Middle frontal gyrus (tissue), 1 donor: ENCODE measurements at regions not wholly inside any gene's neighbourhood (a gene's known extent, or its start where the extent isn't known, plus 50 kb on each side); places are given as distances from the start of the nearest gene placed in this dataset.
"Not testable (repeated sequence)": the region's sequence is repeated elsewhere in the genome, so short reads cannot be mapped to it uniquely, and the experiment has no call there.

ENCODE experiments used
- DNase-seq: peaks from one replicate; pipeline ENCODE4 v3.0.0-alpha.2; 2015; ENCODE audit warnings: low spot score; ENCODE audit errors: extremely low spot score

DNA sequence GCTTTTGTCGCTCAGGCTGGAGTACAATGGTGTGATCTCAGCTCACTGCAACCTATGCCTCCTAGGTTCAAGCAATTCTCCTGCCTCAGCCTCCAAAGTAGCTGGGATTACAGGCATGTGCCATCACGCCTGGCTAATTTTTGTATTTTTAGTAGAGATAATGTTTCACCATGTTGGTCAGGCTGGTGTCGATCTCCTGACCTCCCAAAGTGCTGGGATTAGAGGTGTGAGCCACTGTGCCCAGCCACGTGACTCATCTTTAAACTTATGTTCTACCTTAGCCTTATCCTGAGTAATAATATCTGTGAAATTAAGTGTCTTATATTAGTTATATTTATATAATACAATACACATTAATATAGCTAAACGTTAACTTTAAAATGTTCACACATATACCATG, 101.2 kb upstream of the CADM1 start:
- DNase-seq: not testable (repeated sequence)

DNA sequence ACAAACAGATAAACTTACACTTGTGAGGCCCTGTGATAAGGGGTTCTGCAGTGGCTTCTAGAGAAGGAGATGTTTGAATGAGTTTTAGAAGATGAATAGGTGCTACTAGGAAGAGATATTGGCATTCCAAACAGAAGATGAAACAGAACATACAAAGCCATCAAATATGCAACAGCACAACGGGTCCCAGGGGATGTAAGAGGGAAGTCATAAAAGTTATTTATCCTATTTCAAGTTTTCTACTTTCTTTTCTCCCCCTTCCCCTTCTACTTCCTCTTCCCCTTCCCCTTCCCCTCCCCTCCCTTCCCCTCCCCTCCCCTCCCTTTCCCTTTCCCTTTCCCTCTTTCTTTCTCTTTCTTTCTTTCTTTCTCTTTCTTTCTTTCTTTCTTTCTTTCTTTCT, 94.9 kb upstream of the CADM1 start:
- no peak for DNase-seq

DNA sequence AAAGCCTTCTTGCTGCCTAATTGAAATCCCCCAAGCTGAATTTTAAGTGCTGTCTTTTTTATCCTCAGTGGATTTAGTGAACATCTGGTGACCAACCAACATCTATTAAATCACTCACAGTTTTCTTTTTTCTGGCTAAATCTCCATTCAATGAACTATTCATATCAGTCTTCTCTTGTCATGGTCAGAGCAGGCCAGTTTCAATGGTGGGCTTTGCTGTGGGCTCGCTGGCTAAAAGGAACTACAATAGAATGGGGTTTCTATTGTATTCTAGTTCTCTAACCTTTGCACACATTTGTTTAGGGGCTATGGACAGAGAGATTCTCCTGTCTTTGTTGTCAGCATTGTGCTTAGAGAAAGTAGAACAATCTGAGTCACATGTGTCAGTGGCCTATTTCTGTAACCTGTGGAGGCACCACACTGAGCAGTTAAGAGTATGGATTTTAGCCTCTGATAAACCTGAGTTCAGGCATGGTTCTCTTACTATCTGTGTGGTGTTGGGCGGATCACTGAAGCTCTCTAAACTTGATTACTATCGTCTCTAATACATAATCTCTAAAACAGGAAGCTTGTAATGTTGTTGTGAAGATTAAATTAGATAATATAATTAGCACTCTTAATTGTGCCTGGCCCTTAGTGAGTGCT, 94.2 kb upstream of the CADM1 start:
- DNase-seq: no peak

DNA sequence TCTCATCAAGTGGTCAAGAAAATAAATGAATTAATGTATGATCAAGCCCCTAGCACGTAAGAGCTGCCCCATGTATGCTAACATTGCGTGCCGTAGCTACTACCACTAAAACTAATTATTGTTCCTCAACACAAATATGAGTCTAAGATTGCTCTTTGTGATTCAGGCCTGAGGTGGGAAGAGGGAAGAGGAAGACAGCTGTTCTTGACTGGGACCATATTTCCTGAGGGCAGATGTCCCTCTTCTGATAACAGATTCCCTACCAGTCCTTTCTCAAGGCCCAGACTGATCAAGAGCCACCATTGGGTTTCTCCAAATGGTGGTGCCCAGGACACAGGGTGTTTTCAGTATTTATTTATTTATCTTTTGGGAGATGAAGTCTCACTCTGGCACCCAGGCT, 87.2 kb upstream of the CADM1 start:
- DNase-seq: no peak

DNA sequence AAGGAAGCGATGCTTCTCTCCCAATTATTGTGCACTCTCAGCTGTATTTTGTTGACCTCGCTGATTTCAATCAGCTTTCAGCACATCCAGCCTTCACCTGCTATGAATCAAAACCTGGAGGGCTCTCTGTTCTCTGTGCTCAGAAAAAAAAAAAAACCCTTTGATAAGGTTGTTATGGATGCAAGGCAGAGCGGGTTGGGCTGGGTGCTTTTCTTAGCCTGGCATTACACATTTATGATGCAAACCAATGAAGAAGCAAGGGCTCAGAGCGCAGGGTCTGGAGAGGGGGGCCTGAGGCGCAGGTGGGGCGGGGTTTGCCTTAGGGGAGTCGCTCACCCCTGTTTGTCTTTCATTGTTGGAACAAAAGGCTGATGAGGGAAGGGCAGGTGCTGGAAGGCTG, 86.0 kb upstream of the CADM1 start:
- no peak for DNase-seq

DNA sequence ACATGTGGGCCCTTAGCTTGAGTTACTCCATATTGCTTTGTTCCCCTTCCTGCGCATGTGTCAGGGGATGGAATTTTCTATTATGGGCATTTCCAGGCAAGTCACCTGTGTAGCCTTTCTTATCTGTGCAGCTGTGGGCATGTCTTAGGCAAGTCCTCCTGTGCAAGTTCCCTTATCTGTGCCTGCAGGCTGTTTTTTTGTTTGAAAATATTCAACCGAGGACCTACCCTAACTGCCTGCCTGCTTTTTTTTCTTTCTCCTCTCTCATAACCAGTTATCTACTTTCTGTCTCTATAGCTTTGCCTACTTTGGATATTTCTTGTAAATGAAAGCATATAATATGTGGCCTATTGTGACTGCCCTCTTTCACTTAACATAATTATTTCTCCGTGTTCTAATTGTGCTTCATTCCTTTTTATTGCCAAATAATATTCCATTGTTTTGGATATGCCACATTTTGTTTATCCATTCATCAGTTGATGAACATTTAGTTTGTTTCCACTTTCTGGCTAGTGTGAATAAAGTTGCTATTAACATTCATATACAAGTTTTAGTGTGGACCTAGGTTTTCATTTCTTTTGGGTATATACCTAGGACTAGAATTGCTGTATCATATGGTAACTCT, 83.6 kb upstream of the CADM1 start:
- DNase-seq: no peak

DNA sequence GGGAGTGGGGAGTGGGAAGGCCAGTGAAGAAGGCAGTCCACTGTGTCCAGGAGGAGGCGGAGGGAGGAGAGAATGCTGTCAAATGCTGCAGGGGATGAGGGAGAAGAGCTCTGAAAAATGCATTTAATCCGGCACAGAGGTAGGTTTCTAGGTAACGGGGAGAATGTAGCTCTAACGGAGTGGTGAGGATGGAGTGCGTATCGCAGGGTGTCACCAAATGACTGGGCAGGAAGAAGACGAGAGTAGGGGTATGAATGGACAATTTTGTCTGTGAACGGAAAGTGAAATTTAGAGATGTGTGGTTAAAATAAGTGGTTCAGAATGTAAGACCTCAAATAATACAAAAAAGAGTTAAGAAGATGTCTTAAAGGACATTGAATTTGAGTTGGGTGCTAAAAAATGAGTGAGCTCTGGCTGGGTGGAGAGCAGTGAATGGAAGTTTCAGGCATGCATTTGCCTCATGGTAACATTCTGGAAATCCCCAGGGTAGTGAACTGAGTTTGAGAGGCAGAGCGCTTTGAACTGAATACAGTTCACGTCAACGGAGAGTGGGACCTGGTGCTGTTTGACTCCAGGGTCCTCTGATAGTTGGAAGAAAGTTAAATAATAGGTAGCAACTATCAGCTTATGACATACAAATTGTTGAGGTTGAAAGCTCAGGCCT, 81.3 kb upstream of the CADM1 start:
- no peak for DNase-seq

DNA sequence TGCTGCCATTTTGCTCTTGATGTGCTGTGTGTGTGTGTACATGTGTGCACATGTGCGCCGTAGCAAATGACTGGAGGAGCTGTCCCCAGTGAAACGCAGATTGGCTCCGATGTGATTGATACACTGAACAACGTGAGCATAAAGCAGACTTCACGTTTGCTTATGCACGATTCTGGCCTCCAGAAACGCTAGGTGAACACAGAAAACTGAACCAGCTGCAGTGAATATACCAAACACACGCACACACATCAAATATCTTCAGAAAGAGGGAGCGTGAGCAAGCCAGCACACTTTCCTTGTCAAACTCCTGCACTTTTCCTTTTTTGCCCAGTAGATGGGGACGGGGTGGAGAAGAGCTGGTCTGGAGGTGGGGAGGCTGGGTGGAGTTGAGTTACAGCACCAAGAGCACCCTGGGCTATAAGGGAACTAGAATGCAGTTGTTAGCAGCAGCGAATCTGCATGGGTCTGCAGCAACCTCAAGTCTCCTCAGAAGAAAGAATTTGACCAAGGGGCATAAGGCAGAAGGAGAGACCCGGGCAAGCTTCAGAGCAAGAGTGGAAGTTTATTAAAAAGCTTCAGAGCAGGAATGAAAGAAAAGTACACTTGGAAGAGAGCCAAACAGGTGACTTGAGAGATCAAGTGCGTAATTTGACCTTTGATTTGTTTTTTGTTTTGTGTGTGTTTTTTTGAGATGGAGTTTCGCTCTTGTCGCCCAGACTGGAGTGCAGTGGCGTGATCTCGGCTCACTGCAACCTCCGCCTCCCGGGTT, 77.8 kb upstream of the CADM1 start:
- no peak for DNase-seq

DNA sequence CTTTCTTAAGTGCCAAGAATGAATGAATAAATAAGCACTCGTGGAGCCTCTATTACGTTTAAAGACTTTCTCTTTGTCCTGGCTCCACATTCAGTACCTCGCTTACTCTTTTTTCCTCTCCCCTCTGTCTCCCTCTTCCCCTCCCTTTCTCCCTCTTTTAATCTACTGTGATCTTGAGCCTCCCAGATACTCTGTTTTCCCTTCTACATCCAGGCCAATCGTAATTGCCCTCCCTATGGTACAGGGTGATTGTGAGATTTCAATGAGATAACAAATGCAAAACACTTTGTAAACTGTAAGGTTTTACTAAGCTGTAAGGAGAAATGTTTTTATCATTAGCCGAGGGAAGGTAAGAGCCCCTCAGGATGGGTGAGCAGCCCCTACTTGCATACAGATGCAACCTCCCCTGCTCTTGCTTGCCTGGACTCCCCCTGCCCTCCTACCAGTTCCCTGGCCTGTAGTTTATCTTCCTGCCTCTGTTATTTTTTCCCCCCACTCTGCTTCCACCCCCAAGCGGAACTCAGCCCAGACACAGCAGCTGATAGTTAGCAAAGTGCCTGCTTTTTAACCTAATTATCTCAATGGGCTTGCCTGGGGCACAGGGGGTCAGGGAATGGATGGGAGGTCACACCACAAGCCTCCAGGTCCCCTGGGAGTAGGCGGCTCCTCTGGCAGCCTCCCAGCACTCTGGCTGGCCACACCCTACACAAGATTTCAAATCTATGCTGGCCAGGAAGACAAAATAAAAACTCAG, 76.9 kb upstream of the CADM1 start:
- no peak for DNase-seq

DNA sequence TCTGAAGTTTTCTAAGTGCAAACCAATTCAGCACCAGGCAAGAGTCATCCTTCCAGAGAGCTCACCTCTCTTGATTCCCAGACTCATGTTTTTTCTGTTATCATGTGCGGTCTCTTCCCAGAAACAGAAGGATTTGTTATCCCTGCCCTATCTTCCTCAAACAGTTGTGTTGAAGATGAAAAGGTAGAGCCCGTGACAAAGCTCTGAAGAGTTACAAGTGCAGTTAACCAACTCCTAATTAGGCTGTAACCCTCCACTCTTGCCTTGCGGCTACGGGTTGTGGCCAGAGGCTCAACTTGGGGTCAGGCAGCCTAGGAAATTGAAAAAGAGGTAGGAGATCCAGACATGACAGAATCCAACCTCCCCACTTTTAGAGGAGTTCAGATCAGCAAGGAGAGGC, 76.2 kb upstream of the CADM1 start:
- DNase-seq: no peak

DNA sequence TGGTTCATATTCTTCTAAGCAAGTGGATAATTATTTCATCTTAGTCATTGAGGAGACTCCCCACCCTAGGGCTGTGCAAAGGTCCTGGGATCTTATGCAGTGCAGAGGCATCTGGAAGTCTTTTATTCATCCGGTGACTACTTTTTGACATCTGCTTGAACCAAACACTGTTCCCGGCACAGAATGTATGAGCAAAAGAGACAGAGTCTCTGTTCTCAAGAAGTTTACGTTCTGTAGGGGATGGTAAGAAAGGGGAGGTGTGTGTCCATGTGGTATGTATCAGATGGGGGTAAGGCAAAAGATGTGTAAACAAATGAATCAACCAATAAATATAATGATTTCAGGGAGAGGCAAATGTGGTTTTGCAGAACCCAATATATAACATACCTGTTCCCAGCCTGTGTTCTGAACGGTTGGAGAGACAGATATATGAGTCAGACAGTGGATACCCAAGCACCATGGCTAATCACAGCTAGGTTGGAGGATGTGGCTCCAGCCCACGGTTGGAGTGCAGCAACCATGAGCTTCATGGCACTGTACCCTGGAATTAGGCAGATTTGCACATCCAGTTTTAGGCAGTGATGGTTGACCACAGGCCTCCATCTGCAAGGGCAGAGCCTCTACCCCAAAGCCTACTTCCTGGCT, 75.1 kb upstream of the CADM1 start:
- no peak for DNase-seq

DNA sequence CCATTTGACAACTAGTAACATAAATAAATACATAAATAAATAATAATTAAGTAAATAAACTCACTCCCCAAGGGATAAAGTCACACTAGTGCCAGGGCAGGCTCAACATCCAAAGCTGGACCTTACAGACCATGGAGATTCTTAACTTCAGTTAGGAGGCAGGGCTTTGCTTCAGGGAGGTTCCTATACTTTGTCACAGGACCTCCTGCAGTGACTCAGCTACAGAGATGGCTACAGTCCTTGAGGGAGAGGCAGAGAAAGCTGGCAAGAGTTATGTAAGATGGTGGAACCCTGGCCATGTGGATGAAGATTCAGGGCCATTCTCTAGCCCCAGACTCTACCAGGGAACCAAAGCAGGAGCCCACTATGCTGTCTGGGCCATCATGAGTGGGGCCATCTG, 74.1 kb upstream of the CADM1 start:
- no peak for DNase-seq

DNA sequence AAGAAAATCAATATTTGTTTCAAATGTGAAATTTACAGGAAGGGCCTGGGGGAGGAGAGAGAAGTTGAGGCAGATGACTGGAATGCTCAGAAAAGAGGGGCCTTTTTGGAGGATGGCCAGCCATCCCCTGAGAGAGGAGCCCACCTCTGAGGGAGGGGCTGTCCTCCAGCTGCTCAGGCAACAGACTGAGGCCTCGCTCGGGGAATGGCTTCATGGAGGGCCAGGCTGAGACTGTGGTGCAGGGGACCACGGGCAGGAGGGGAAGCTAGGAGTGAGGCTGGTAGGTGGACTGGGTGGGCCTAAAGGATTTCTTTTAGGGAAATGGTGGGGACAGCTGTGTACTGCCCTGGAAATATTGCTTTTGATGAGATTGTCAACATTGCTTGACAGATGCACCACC, 73.5 kb upstream of the CADM1 start:
- no peak for DNase-seq

DNA sequence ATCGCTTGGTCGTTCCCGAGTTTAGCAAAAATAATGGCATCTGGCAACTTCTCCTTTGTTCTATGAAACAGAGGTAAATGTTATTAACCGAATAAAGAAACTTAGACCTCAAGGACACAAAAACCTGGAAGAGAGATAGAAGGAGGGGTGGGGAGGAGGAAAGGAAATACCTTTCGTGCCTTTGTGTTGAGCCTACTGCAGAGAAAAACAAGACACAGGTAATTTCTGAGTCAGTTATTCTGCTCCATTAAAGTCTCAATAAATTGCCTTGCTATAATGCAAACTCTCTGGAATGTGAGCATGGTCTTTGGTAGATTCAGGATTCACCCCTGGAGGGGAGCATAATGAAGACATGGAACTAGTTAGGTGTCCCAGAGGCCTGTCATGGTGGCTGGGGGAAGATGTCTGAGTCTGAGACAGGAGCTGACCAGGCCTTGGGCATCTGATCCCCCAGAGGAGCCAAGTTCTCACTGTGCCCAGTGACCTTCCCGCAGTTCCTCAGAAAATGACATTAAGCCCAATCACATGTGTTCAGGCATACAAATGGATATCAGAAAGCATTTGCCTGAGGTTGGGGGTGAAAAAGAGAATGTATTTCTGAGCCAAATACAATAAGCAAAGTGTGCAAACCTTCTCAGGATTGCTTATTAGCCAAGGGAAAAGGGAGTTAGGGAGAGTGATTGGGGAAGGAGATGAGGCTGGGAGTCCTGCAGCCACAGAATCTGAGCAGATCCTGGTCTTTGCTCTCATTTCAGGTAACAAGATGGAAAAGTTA, 72.6 kb upstream of the CADM1 start:
- DNase-seq: no peak

DNA sequence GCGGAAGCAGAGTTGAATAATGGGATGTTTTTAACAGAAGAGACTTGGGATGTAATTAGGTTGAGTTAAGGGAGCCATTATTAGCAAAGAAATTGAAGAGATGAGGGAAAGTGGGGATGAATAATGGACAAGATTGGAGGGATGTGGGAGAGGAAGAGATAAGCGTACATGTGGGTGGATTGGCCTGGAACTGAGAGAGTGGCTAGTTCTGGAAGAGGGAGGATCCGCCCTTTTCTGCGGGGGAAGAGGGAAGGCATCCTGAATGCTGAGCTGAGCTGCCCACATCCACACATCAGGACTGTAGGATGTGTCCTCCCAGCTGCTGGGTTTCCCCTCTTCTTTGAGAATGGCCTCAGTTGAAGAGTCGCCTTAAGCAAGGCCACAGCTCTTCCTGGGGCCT, 68.3 kb upstream of the CADM1 start:
- no peak for DNase-seq

DNA sequence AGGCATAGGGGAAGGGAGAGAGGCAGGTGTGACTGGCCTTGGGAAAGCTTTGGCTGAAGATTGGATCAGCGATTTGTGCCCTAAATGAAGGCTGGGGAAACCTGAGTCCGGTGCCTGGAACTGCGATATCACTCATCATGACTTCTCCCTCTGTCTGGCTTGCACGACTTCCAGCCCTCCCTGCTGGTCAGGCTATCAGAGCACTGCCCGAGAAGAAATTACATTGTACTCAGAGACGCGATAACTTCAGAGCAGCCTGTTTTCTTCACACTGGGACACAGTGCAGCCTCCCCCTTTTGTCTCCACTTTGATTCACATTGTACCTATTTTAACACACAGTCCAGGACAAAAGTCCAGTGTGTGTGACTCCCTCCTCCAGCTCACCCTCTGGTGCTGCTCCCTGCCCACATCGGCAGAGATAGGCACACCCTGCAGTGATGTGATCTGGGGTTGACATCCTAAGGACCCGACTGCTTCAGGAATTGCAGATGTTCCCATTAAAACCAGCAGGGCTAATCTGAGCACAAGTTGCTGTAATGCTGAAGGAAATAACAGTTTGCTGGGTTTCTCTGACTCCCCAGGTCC, 62.1 kb upstream of the CADM1 start:
- no peak for DNase-seq

DNA sequence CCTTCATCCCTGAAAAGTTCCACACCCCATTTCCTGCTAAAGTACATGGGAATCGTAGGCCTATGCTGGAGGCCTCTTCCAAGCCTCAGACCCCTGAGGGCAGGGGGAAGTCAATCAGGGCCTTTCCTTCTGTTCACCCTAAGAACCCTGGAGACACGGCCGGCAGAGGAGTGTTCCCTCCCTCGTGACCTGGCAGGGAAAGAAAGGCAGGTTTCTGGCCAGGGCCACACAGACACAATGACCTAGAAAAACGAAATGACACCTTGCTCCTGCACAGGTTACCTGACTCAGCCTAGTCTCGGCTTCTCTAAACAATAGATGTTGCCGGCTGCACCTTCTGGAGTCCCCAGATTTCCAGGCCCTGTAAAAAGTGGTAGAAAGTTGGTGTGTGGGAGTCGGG, 60.6 kb upstream of the CADM1 start:
- DNase-seq: no peak

DNA sequence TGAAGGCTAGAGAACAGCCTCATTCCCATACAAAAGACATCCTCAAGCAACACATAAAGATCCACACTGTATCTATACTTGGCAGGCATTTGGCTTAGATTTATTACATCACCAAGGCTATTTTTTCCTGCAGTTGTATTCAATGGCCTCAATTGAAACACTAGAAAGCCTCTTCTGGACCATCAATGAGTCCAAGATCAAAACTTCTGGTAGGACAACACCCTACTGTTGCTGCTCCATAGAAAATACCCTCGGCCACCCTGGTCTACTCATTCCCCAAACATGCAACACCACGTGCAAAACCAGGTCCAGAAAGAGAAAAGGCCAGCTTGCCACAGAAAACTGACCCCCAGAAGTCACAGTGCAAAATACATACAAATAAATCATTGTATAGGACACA, 56.9 kb upstream of the CADM1 start:
- DNase-seq: no peak

DNA sequence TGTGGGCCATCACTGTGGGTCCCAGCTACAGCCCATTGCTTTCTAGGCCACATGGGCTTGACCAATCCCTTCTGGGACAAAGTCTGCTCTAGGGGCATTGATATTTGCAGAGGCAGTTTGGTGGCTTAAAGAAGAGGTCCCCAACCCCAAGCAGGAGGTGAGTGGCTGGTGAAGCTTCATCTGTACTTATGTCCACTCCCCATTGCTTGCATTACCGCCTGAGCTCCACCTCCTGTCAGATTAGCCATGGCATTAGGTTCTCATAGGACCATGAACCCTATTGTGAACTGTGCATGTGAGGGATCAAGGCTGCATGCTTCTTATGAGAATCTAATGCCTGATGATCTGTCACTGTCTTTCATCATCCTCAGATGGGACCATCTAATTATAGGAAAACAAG, 54.4 kb upstream of the CADM1 start:
- DNase-seq: no peak

DNA sequence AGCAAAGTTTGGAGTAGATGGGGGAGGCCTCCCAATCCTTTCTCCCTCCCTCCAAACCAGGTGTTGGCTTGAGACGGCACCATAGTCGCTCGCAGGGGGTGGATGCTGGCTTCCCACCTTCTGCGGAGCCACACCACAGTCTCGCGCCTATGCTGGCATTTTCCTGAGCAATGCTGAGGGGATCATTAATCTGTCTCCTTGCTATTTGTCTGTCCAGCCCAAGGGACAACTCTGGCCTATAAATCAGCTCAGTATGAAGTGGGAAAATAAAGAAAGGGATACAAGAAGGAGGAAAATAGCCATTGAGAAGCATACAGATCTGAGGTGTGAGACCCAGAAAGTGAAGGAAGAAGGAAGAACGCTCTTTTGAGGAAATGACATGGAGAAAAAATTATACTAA, 53.5 kb upstream of the CADM1 start:
- DNase-seq: no peak
